CD4-positive, alpha-beta T cell (primary cell): ENCODE measurements at regions not wholly inside any gene's neighbourhood (a gene's known extent, or its start where the extent isn't known, plus 50 kb on each side); places are given as distances from the start of the nearest gene placed in this dataset.

Experiments used
- ATAC-seq: fragments of 200-7000 bp; cut with Tn5 transposase; one replicate; pipeline ENCODE4 v1.10.0; 2022; ENCODE audit warnings: mild to moderate bottlenecking; ENCODE audit not compliant: poor library complexity
- CTCF ChIA-PET: fragments of 350-600 bp; sonication (Branson Sonifier 250); formaldehyde crosslinking; loops from one replicate; lab custom pipeline; 2021; ENCODE audit warnings: antibody characterized with exemption, inconsistent platforms; lab: Charles Lee
- POLR2A ChIA-PET: fragments of 350-600 bp; sonication (Branson Sonifier 250); formaldehyde crosslinking; loops from one replicate; lab custom pipeline; 2021; ENCODE audit warnings: antibody characterized with exemption, inconsistent platforms; lab: Charles Lee
- DNase-seq, 14 experiments: peaks; one replicate each; pipeline ENCODE4 v3.0.0-alpha.2; 2013 to 2020; ENCODE audit warnings: mixed read lengths in 2 of 14
- H3K27ac ChIP-seq, 2 donors: one replicate each; pipeline versions ENCODE4 v1.5.1 to v1.7.0; 2013; ENCODE audit warnings: low read length in 2 of 2, low read depth in 1 of 2, mild to moderate bottlenecking in 1 of 2
- H3K27me3 ChIP-seq, 2 experiments: 1 replicate in 1 of 2; 2 replicates in 1 of 2; pipeline versions ENCODE4 v1.6.1 to v1.7.0; 2013; ENCODE audit warnings: low read length in 2 of 2, control low read depth in 1 of 2, mild to moderate bottlenecking in 1 of 2, moderate library complexity in 1 of 2; ENCODE audit not compliant: insufficient read depth in 2 of 2, control insufficient read depth in 1 of 2
- H3K36me3 ChIP-seq: one replicate; pipeline ENCODE4 v1.6.1; 2013; ENCODE audit warnings: low read length, control low read depth; ENCODE audit not compliant: insufficient read depth
- H3K4me1 ChIP-seq: one replicate; pipeline ENCODE4 v1.6.1; 2013; ENCODE audit warnings: low read length, control low read depth; ENCODE audit not compliant: insufficient read depth
- H3K4me3 ChIP-seq: one replicate; pipeline ENCODE4 v1.5.1; 2013; ENCODE audit warnings: mild to moderate bottlenecking, low read length, moderate library complexity
- H3K9me3 ChIP-seq, 2 experiments: 1 replicate in 1 of 2; 2 replicates in 1 of 2; pipeline versions ENCODE4 v1.6.1 to v1.7.0; 2013; ENCODE audit warnings: low read length in 2 of 2, mild to moderate bottlenecking in 2 of 2, control low read depth in 1 of 2, moderate library complexity in 1 of 2; ENCODE audit not compliant: control insufficient read depth in 1 of 2, insufficient read depth in 1 of 2
- H3K27ac Mint-ChIP-seq: one replicate; pipeline ENCODE4 v1.8.0; 2020; ENCODE audit warnings: mixed read lengths
- H3K27me3 Mint-ChIP-seq: one replicate; pipeline ENCODE4 v1.8.0; 2021; ENCODE audit warnings: mixed read lengths
- H3K36me3 Mint-ChIP-seq: one replicate; pipeline ENCODE4 v1.8.0; 2021; ENCODE audit warnings: low read depth, mixed read lengths
- H3K4me1 Mint-ChIP-seq: one replicate; pipeline ENCODE4 v1.8.0; 2021; ENCODE audit warnings: low read depth, mixed read lengths
- H3K4me3 Mint-ChIP-seq: one replicate; pipeline ENCODE4 v1.8.0; 2020; ENCODE audit warnings: mild to moderate bottlenecking, mixed read lengths
- H3K9me3 Mint-ChIP-seq: one replicate; pipeline ENCODE4 v1.8.0; 2020; ENCODE audit warnings: mixed read lengths
- CTCF ChIP-seq: fragments of 200-600 bp; IDR thresholded peaks from one replicate; pipeline ENCODE4 v1.8.0; 2022; ENCODE audit warnings: antibody characterized with exemption, mild to moderate bottlenecking
- intact Hi-C, 2 experiments: fragments of 100-400 bp; cut with DNase I in 1 of 2; cut with micrococcal nuclease in 1 of 2; formaldehyde crosslinking; loops; one replicate each; pipeline versions ENCODE4 v1.15.1 to v1.9.0; 2023 to 2025; cut with DNase I, micrococcal nuclease

GRCh38 chr3:186476541-186476940, 67.6 kb downstream of the CRYGS start:
- Mint-ChIP-seq H3K27ac (no peak overlapping the region), H3K9me3 (no peaks in the 10 kb centered on the region), H3K4me3 (no peak overlapping the region), H3K4me1 (peaks cover 4% of the 10 kb centered on the region), H3K36me3 (no peaks in the 10 kb centered on the region), H3K27me3 (no peaks in the 10 kb centered on the region)
- Histone ChIP-seq H3K27ac (no peak overlapping the region), H3K27me3 (no peaks in the 10 kb centered on the region), H3K9me3 (no peaks in the 10 kb centered on the region), H3K4me1 (no peaks in the 10 kb centered on the region), H3K36me3 (no peaks in the 10 kb centered on the region), H3K4me3 (no peak overlapping the region)
- no peak for TF ChIP-seq CTCF
- DNase-seq = no peak
- POLR2A ChIA-PET = no interaction called here
- CTCF ChIA-PET = no interaction called here
- intact Hi-C loops = no loop called here
- no peak for ATAC-seq

GRCh38 chr3:186476044-186476468, 68.1 kb downstream of the CRYGS start:
- Histone ChIP-seq H3K4me1 (no peaks in the 10 kb centered on the region), H3K9me3 (no peaks in the 10 kb centered on the region), H3K36me3 (no peaks in the 10 kb centered on the region), H3K27ac (no peak overlapping the region), H3K4me3 (no peak overlapping the region), H3K27me3 (no peaks in the 10 kb centered on the region)
- Mint-ChIP-seq H3K27ac (no peak overlapping the region), H3K27me3 (no peaks in the 10 kb centered on the region), H3K4me1 (no peaks in the 10 kb centered on the region), H3K4me3 (no peak overlapping the region), H3K9me3 (no peaks in the 10 kb centered on the region), H3K36me3 (no peaks in the 10 kb centered on the region)
- intact Hi-C loops = no loop called here
- ATAC-seq (no peak), DNase-seq (no peak)
- CTCF ChIA-PET = no interaction called here
- no peak for TF ChIP-seq CTCF
- POLR2A ChIA-PET = no interaction called here

GRCh38 chr3:186473166-186473565, 71.0 kb downstream of the CRYGS start:
- no peaks in the 10 kb centered on the region for H3K9me3 Mint-ChIP-seq
- Histone ChIP-seq H3K4me1 (no peaks in the 10 kb centered on the region), H3K27ac (no peak overlapping the region), H3K36me3 (no peaks in the 10 kb centered on the region), H3K9me3 (no peaks in the 10 kb centered on the region), H3K4me3 (no peak overlapping the region), H3K27me3 (no peaks in the 10 kb centered on the region)
- H3K4me1 Mint-ChIP-seq = no peaks in the 10 kb centered on the region
- no peak for TF ChIP-seq CTCF
- CTCF ChIA-PET = no interaction called here
- H3K4me3 Mint-ChIP-seq = no peak overlapping the region
- H3K27me3 Mint-ChIP-seq = no peaks in the 10 kb centered on the region
- intact Hi-C loops = no loop called here
- H3K36me3 Mint-ChIP-seq = no peaks in the 10 kb centered on the region
- no peak overlapping the region for H3K27ac Mint-ChIP-seq
- DNase-seq (no peak), ATAC-seq (no peak)
- POLR2A ChIA-PET = no interaction called here
